NCI-H128 (cell line): ENCODE measurements at regions not wholly inside any gene's neighbourhood (a gene's known extent, or its start where the extent isn't known, plus 50 kb on each side); places are given as distances from the start of the nearest gene placed in this dataset.

Experiments used
- DNase-seq: peaks from one replicate; lab custom pipeline; 2025; ENCODE audit not compliant: unreplicated experiment; lab: John Stamatoyannopoulos, UW

GRCh38 chr9:80213613-80214012 is 641.8 kb downstream of the TLE4 start:
- DNase-seq = no peak

GRCh38 chr9:80208696-80209095 is 636.9 kb downstream of the TLE4 start:
- no peak for DNase-seq

GRCh38 chr9:80204054-80204453 is 632.3 kb downstream of the TLE4 start:
- no peak for DNase-seq

- no peak for DNase-seq
Measured at GRCh38 chr9:80197661-80198060, 625.9 kb downstream of the TLE4 start.

GRCh38 chr9:80191108-80191507 is 619.3 kb downstream of the TLE4 start:
- no peak for DNase-seq

- DNase-seq = no peak
Measured at GRCh38 chr9:80188579-80188978, 616.8 kb downstream of the TLE4 start.

GRCh38 chr9:80185112-80185738 is 613.5 kb downstream of the TLE4 start:
- no peak for DNase-seq

GRCh38 chr9:80177949-80178480 is 606.2 kb downstream of the TLE4 start:
- no peak for DNase-seq

- DNase-seq = no peak
Measured at GRCh38 chr9:80175286-80176150, 603.8 kb downstream of the TLE4 start.

- DNase-seq = no peak
Measured at GRCh38 chr9:80163889-80164288, 592.1 kb downstream of the TLE4 start.

GRCh38 chr9:80158554-80159170 is 586.9 kb downstream of the TLE4 start:
- no peak for DNase-seq

- DNase-seq = no peak
Measured at GRCh38 chr9:80158131-80158530, 586.4 kb downstream of the TLE4 start.

- DNase-seq = no peak
Measured at GRCh38 chr9:80157561-80157983, 585.8 kb downstream of the TLE4 start.

- no peak for DNase-seq
Measured at GRCh38 chr9:80156756-80157472, 585.1 kb downstream of the TLE4 start.

- DNase-seq = no peak
Measured at GRCh38 chr9:80156262-80156661, 584.5 kb downstream of the TLE4 start.

- DNase-seq = no peak
Measured at GRCh38 chr9:80147866-80148265, 576.1 kb downstream of the TLE4 start.

- no peak for DNase-seq
Measured at GRCh38 chr9:80146466-80146865, 574.7 kb downstream of the TLE4 start.

- DNase-seq = no peak
Measured at GRCh38 chr9:80144856-80145255, 573.1 kb downstream of the TLE4 start.

- DNase-seq = no peak
Measured at GRCh38 chr9:80144406-80144805, 572.6 kb downstream of the TLE4 start.

GRCh38 chr9:80143899-80144298 is 572.1 kb downstream of the TLE4 start:
- DNase-seq = no peak

- DNase-seq = no peak
Measured at GRCh38 chr9:80134487-80134886, 562.7 kb downstream of the TLE4 start.
